H9 (cell line): ENCODE measurements at regions not wholly inside any gene's neighbourhood (a gene's known extent, or its start where the extent isn't known, plus 50 kb on each side); places are given as distances from the start of the nearest gene placed in this dataset.

Source experiments
- DNase-seq: peaks from one replicate; pipeline ENCODE4 v3.0.0-alpha.2; 2017
- H2AFZ ChIP-seq: one replicate; pipeline ENCODE4 v1.6.1; 2013; ENCODE audit warnings: mild to moderate bottlenecking, low read length, control low read depth, moderate library complexity
- H2AK5ac ChIP-seq: 2 replicates; pipeline ENCODE4 v1.6.1; 2013; ENCODE audit warnings: low read length, control low read depth, mixed read lengths; ENCODE audit not compliant: insufficient read length
- H2BK120ac ChIP-seq: one replicate; pipeline ENCODE4 v1.6.1; 2013; ENCODE audit warnings: low read depth, mild to moderate bottlenecking, low read length, control low read depth, inconsistent platforms; ENCODE audit not compliant: poor library complexity, severe bottlenecking
- H2BK12ac ChIP-seq: 2 replicates; pipeline ENCODE4 v1.6.1; 2013; ENCODE audit warnings: low read length, control low read depth, mixed read lengths, low read depth; ENCODE audit not compliant: insufficient read length
- H2BK15ac ChIP-seq: 2 replicates; pipeline ENCODE4 v1.6.1; 2013; ENCODE audit warnings: low read depth, low read length, control low read depth
- H2BK20ac ChIP-seq: one replicate; pipeline ENCODE4 v1.6.1; 2013; ENCODE audit warnings: low read depth, mild to moderate bottlenecking, low read length, control low read depth, inconsistent platforms; ENCODE audit not compliant: poor library complexity, severe bottlenecking
- H2BK5ac ChIP-seq: 2 replicates; pipeline ENCODE4 v1.6.1; 2013; ENCODE audit warnings: low read length, control low read depth, mixed read lengths; ENCODE audit not compliant: insufficient read length
- H3K14ac ChIP-seq: 2 replicates; pipeline ENCODE4 v1.6.1; 2013; ENCODE audit warnings: low read length, control low read depth; ENCODE audit not compliant: insufficient read depth
- H3K18ac ChIP-seq: 2 replicates; pipeline ENCODE4 v1.6.1; 2013; ENCODE audit warnings: low read depth, mild to moderate bottlenecking, mixed read lengths, low read length, control low read depth; ENCODE audit not compliant: insufficient read length
- H3K23ac ChIP-seq: 2 replicates; pipeline ENCODE4 v1.6.1; 2013; ENCODE audit warnings: low read length, control low read depth, mixed read lengths, low read depth; ENCODE audit not compliant: insufficient read length
- H3K23me2 ChIP-seq: 2 replicates; pipeline ENCODE4 v1.6.1; 2013; ENCODE audit warnings: low read depth, mild to moderate bottlenecking, mixed read lengths, low read length, control low read depth; ENCODE audit not compliant: insufficient read length, poor library complexity, severe bottlenecking
- H3K27ac ChIP-seq: 2 replicates; pipeline ENCODE4 v1.5.1; 2013; ENCODE audit warnings: low read length, control low read depth, mixed read lengths, low read depth; ENCODE audit not compliant: insufficient read length
- H3K27me3 ChIP-seq: 2 replicates; pipeline ENCODE4 v1.6.1; 2013; ENCODE audit warnings: low read length, control low read depth, inconsistent platforms; ENCODE audit not compliant: insufficient read depth
- H3K4ac ChIP-seq: 2 replicates; pipeline ENCODE4 v1.6.1; 2013; ENCODE audit warnings: low read depth, mild to moderate bottlenecking, control low read depth, inconsistent platforms, low read length, moderate library complexity
- H3K4me1 ChIP-seq: 2 replicates; pipeline ENCODE4 v1.6.1; 2013; ENCODE audit warnings: low read length, control low read depth, inconsistent platforms; ENCODE audit not compliant: insufficient read depth
- H3K4me2 ChIP-seq: 2 replicates; pipeline ENCODE4 v1.6.1; 2013; ENCODE audit warnings: low read length, control low read depth, mixed read lengths; ENCODE audit not compliant: insufficient read length, insufficient read depth
- H3K56ac ChIP-seq: 2 replicates; pipeline ENCODE4 v1.6.1; 2013; ENCODE audit warnings: low read depth, mild to moderate bottlenecking, mixed read lengths, low read length, control low read depth; ENCODE audit not compliant: insufficient read length
- H3K79me1 ChIP-seq: 2 replicates; pipeline ENCODE4 v1.6.1; 2013; ENCODE audit warnings: low read depth, mild to moderate bottlenecking, moderate library complexity, low read length, control low read depth, inconsistent platforms; ENCODE audit not compliant: insufficient read depth, poor library complexity, severe bottlenecking
- H3K79me2 ChIP-seq: 2 replicates; pipeline ENCODE4 v1.6.1; 2013; ENCODE audit warnings: low read length, control low read depth, inconsistent platforms; ENCODE audit not compliant: insufficient read depth
- H3K9ac ChIP-seq: 2 replicates; pipeline ENCODE4 v1.6.1; 2013; ENCODE audit warnings: low read length, control low read depth, mixed read lengths; ENCODE audit not compliant: insufficient read length; ENCODE audit errors: extremely low read depth
- H3K9me3 ChIP-seq: one replicate; pipeline ENCODE4 v1.6.1; 2013; ENCODE audit warnings: low read depth, low read length, inconsistent platforms; ENCODE audit not compliant: control insufficient read depth
- H3T11ph ChIP-seq: one replicate; pipeline ENCODE4 v1.6.1; 2013; ENCODE audit warnings: mild to moderate bottlenecking, low read length, control low read depth, inconsistent platforms
- H4K20me1 ChIP-seq: one replicate; pipeline ENCODE4 v1.6.1; 2013; ENCODE audit not compliant: control insufficient read depth, insufficient read length, insufficient read depth
- H4K5ac ChIP-seq: 2 replicates; pipeline ENCODE4 v1.6.1; 2013; ENCODE audit warnings: low read depth, mild to moderate bottlenecking, mixed read lengths, low read length, control low read depth; ENCODE audit not compliant: insufficient read length
- H4K8ac ChIP-seq: replicated peaks from 2 replicates; pipeline ENCODE4 v1.6.1; 2013; ENCODE audit warnings: low read length, control low read depth, mixed read lengths, low read depth; ENCODE audit not compliant: insufficient read length
- H4K91ac ChIP-seq: 2 replicates; pipeline ENCODE4 v1.6.1; 2013; ENCODE audit warnings: low read depth, mild to moderate bottlenecking, moderate library complexity, mixed read lengths, low read length, control low read depth; ENCODE audit not compliant: insufficient read length
- H3K27ac Mint-ChIP-seq, 3 experiments: 2 replicates in 2 of 3; 3 replicates in 1 of 3; pipeline ENCODE4 v1.8.0; 2020 to 2021; ENCODE audit warnings: mixed read lengths in 3 of 3, mild to moderate bottlenecking in 1 of 3, moderate library complexity in 1 of 3
- H3K27me3 Mint-ChIP-seq: 2 replicates; pipeline ENCODE4 v1.8.0; 2021; ENCODE audit warnings: low read depth, mild to moderate bottlenecking, moderate library complexity, mixed read lengths
- H3K36me3 Mint-ChIP-seq, 3 experiments: 2 replicates in 2 of 3; 3 replicates in 1 of 3; pipeline ENCODE4 v1.8.0; 2020 to 2021; ENCODE audit warnings: low read depth in 3 of 3, mixed read lengths in 3 of 3; ENCODE audit not compliant: insufficient read depth in 1 of 3
- H3K4me1 Mint-ChIP-seq, 2 experiments: 2 replicates each; pipeline ENCODE4 v1.8.0; 2020; ENCODE audit warnings: mixed read lengths in 2 of 2
- H3K4me3 Mint-ChIP-seq, 2 experiments: 2 replicates in 1 of 2; 3 replicates in 1 of 2; pipeline ENCODE4 v1.8.0; 2020 to 2021; ENCODE audit warnings: mild to moderate bottlenecking in 2 of 2, mixed read lengths in 2 of 2, moderate library complexity in 1 of 2
- H3K9me3 Mint-ChIP-seq, 2 experiments: 2 replicates in 1 of 2; 3 replicates in 1 of 2; pipeline ENCODE4 v1.8.0; 2020; ENCODE audit warnings: mild to moderate bottlenecking in 2 of 2, mixed read lengths in 2 of 2, moderate library complexity in 1 of 2
- WGBS: extraction: QIAGEN DNeasy Blood & Tissue Kit; methylation state at CpG from one replicate; pipeline ENCODE4 v1.1.7; 2013; ENCODE audit warnings: missing lambda C conversion rate, low lambda C conversion rate, mixed read lengths; ENCODE audit not compliant: insufficient read length; ENCODE audit errors: extremely low coverage; 5-methylcytosine and 5-hydroxymethylcytosine counted together
- TF ChIP-seq, protein P1 (sequence below): fragments of 200-600 bp; sonication (generic); conservative IDR thresholded peaks from 3 replicates; pipeline ENCODE4 v1.8.0; 2021; ENCODE audit warnings: antibody characterized with exemption, mild to moderate bottlenecking

DNA sequence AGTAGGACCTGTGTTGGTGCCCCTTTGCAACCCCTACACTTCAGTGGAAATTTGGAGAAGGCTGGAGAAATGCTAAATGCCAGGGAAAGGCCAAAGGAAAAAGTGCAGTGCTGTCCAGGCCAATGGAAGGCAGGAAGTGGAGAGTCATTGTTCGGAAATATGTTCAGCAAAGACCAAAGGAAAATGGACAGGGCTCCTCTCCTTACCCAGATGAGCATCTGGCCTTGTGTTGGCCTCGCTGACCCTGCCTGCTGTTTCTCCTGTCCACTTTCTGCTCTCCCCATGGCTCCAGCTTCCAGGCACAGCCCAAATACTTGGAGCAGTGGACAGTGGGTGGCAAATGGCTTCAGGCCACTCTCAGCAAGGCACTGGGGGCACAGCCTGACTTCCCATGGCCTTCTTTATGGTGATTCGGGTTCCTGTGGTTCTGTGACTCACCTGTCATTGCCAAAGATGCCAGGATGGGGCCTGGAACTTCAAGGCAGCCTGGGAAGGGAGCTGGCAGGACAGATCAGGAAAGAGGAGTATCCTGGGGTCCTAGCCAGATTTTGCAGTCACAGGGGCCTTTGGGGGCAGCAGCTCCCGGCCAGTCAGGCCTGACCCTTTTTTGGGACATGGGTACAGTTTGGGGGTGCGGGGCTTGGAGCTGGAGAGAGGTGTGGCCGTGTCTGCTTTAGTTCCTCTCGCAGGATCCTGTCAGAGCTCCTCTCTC, 190.9 kb upstream of the SLC24A3 start:
- H4K8ac ChIP-seq, result no peak overlapping the region
- H3K56ac ChIP-seq, result no peak overlapping the region
- H2BK12ac ChIP-seq, result no peak overlapping the region
- H4K5ac ChIP-seq, result no peak overlapping the region
- H2BK20ac ChIP-seq, result no peak overlapping the region
- no peak overlapping the region for H4K91ac ChIP-seq
- TF ChIP-seq, protein P1, sequence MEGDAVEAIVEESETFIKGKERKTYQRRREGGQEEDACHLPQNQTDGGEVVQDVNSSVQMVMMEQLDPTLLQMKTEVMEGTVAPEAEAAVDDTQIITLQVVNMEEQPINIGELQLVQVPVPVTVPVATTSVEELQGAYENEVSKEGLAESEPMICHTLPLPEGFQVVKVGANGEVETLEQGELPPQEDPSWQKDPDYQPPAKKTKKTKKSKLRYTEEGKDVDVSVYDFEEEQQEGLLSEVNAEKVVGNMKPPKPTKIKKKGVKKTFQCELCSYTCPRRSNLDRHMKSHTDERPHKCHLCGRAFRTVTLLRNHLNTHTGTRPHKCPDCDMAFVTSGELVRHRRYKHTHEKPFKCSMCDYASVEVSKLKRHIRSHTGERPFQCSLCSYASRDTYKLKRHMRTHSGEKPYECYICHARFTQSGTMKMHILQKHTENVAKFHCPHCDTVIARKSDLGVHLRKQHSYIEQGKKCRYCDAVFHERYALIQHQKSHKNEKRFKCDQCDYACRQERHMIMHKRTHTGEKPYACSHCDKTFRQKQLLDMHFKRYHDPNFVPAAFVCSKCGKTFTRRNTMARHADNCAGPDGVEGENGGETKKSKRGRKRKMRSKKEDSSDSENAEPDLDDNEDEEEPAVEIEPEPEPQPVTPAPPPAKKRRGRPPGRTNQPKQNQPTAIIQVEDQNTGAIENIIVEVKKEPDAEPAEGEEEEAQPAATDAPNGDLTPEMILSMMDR, result no peak
- no peaks in the 10 kb centered on the region for H3K79me1 ChIP-seq
- no peak overlapping the region for H3K4ac ChIP-seq
- no peaks in the 10 kb centered on the region for H3K23me2 ChIP-seq
- no peak overlapping the region for H2BK120ac ChIP-seq
- no peaks in the 10 kb centered on the region for H4K20me1 ChIP-seq
- H3K4me1 ChIP-seq, result no peaks in the 10 kb centered on the region
- H3K9me3 ChIP-seq, result no peaks in the 10 kb centered on the region
- no peak overlapping the region for H3K27ac ChIP-seq
- no peaks in the 10 kb centered on the region; the same call in 1 of the 2 replicates for H3K27me3 Mint-ChIP-seq
- no CpG with 5 or more reads among the region's 7 CpGs for WGBS
- no peak overlapping the region for H3K18ac ChIP-seq
- H3K23ac ChIP-seq, result no peak overlapping the region
- H2BK15ac ChIP-seq, result no peak overlapping the region
- no peak overlapping the region for H3K9ac ChIP-seq
- H2AFZ ChIP-seq, result no peak overlapping the region
- DNase-seq, result no peak
- H3K4me1 Mint-ChIP-seq, result peaks cover 0 to 3% of the 10 kb centered on the region in 2 experiments; a peak in 2 of 4 replicates
- H3K14ac ChIP-seq, result no peak overlapping the region
- H3K27ac Mint-ChIP-seq, result no peak overlapping the region
- no peak overlapping the region for H3K4me3 Mint-ChIP-seq
- no peaks in the 10 kb centered on the region for H3K79me2 ChIP-seq
- H3K36me3 Mint-ChIP-seq, result no peaks in the 10 kb centered on the region
- H3K4me2 ChIP-seq, result no peak overlapping the region
- no peaks in the 10 kb centered on the region for H3K9me3 Mint-ChIP-seq
- no peaks in the 10 kb centered on the region for H3K27me3 ChIP-seq
- no peak overlapping the region for H3T11ph ChIP-seq
- no peak overlapping the region for H2AK5ac ChIP-seq
- H2BK5ac ChIP-seq, result no peak overlapping the region
